ENCODE measurements at regions not wholly inside any gene's neighbourhood (a gene's known extent, or its start where the extent isn't known, plus 50 kb on each side); places are given as distances from the start of the nearest gene placed in this dataset.

GRCh38 chr6:169072127-169073042 lies 181.3 kb downstream of the THBS2 start:
- H3K4me3 ChIP-seq (ENCODE audit: low read length): no peak overlapping the region
- TF ChIP-seq ZNF274 (IDR thresholded peaks at IDR 0.05; ENCODE audit: low read depth, low read length): no peak

GRCh38 chr6:169071394-169071793 lies 182.3 kb downstream of the THBS2 start:
- TF ChIP-seq ZNF274 (IDR thresholded peaks at IDR 0.05; ENCODE audit: low read depth, low read length): no peak
- no peak overlapping the region for H3K4me3 ChIP-seq (ENCODE audit: low read length)

GRCh38 chr6:169070506-169071176 lies 183.0 kb downstream of the THBS2 start:
- no peak for TF ChIP-seq ZNF274 (IDR thresholded peaks at IDR 0.05; ENCODE audit: low read depth, low read length)
- no peak overlapping the region for H3K4me3 ChIP-seq (ENCODE audit: low read length)

- TF ChIP-seq ZNF274 (IDR thresholded peaks at IDR 0.05; ENCODE audit: low read depth, low read length): no peak
- H3K4me3 ChIP-seq (ENCODE audit: low read length): no peak overlapping the region
These were observed 184.3 kb downstream of the THBS2 start for GRCh38 chr6:169069356-169069755.

- H3K4me3 ChIP-seq (ENCODE audit: low read length): no peak overlapping the region
- no peak for TF ChIP-seq ZNF274 (IDR thresholded peaks at IDR 0.05; ENCODE audit: low read depth, low read length)
These were observed 189.5 kb downstream of the THBS2 start for GRCh38 chr6:169064194-169064593.

- no peak for TF ChIP-seq ZNF274 (IDR thresholded peaks at IDR 0.05; ENCODE audit: low read depth, low read length)
- no peak overlapping the region for H3K4me3 ChIP-seq (ENCODE audit: low read length)
These were observed 191.4 kb downstream of the THBS2 start for GRCh38 chr6:169062272-169062671.

GRCh38 chr6:169058634-169059033 lies 195.0 kb downstream of the THBS2 start:
- H3K4me3 ChIP-seq (ENCODE audit: low read length): no peak overlapping the region
- TF ChIP-seq ZNF274 (IDR thresholded peaks at IDR 0.05; ENCODE audit: low read depth, low read length): no peak

GRCh38 chr6:169052462-169052861 lies 201.2 kb downstream of the THBS2 start:
- no peak overlapping the region for H3K4me3 ChIP-seq (ENCODE audit: low read length)
- no peak for TF ChIP-seq ZNF274 (IDR thresholded peaks at IDR 0.05; ENCODE audit: low read depth, low read length)

GRCh38 chr6:169051371-169051770 lies 202.3 kb downstream of the THBS2 start:
- TF ChIP-seq ZNF274 (IDR thresholded peaks at IDR 0.05; ENCODE audit: low read depth, low read length): no peak
- no peak overlapping the region for H3K4me3 ChIP-seq (ENCODE audit: low read length)

- H3K4me3 ChIP-seq (ENCODE audit: low read length): no peak overlapping the region
These were observed 204.8 kb downstream of the THBS2 start for GRCh38 chr6:169048865-169049205.

GRCh38 chr6:169048185-169048864 lies 205.3 kb downstream of the THBS2 start:
- no peak overlapping the region for H3K4me3 ChIP-seq (ENCODE audit: low read length)
- no peak for TF ChIP-seq ZNF274 (IDR thresholded peaks at IDR 0.05; ENCODE audit: low read depth, low read length)

More at GRCh38 chr6:169048865-169049205, 204.8 kb downstream of the THBS2 start:
- TF ChIP-seq ZNF274 (IDR thresholded peaks at IDR 0.05; ENCODE audit: low read depth, low read length): no peak

- no peak overlapping the region for H3K4me3 ChIP-seq (ENCODE audit: low read length)
- TF ChIP-seq ZNF274 (IDR thresholded peaks at IDR 0.05; ENCODE audit: low read depth, low read length): no peak
These were observed 206.3 kb downstream of the THBS2 start for GRCh38 chr6:169047345-169047744.

GRCh38 chr6:169046483-169047192 lies 207.0 kb downstream of the THBS2 start:
- no peak overlapping the region for H3K4me3 ChIP-seq (ENCODE audit: low read length)
- no peak for TF ChIP-seq ZNF274 (IDR thresholded peaks at IDR 0.05; ENCODE audit: low read depth, low read length)

- TF ChIP-seq ZNF274 (IDR thresholded peaks at IDR 0.05; ENCODE audit: low read depth, low read length): no peak
- H3K4me3 ChIP-seq (ENCODE audit: low read length): no peak overlapping the region
These were observed 207.6 kb downstream of the THBS2 start for GRCh38 chr6:169046021-169046420.
